Endothelial cell (in vitro differentiated cells): ENCODE measurements at regions not wholly inside any gene's neighbourhood (a gene's known extent, or its start where the extent isn't known, plus 50 kb on each side); places are given as distances from the start of the nearest gene placed in this dataset.

Source experiments
- DNase-seq: peaks from one replicate; pipeline ENCODE4 v3.0.0; 2021; ENCODE audit warnings: low spot score
- H3K27ac Mint-ChIP-seq: one replicate; pipeline ENCODE4 v1.8.0; 2021; ENCODE audit warnings: mixed read lengths, inconsistent platforms; ENCODE audit not compliant: unreplicated experiment
- H3K27me3 Mint-ChIP-seq: one replicate; pipeline ENCODE4 v1.8.0; 2021; ENCODE audit warnings: mild to moderate bottlenecking, moderate library complexity, mixed read lengths, inconsistent platforms; ENCODE audit not compliant: unreplicated experiment
- H3K36me3 Mint-ChIP-seq: one replicate; pipeline ENCODE4 v1.8.0; 2021; ENCODE audit warnings: mild to moderate bottlenecking, low read depth, mixed read lengths, inconsistent platforms; ENCODE audit not compliant: unreplicated experiment
- H3K4me1 Mint-ChIP-seq: one replicate; pipeline ENCODE4 v1.8.0; 2021; ENCODE audit warnings: mild to moderate bottlenecking, mixed read lengths, inconsistent platforms; ENCODE audit not compliant: unreplicated experiment
- H3K4me3 Mint-ChIP-seq: one replicate; pipeline ENCODE4 v1.8.0; 2021; ENCODE audit warnings: mild to moderate bottlenecking, mixed read lengths, inconsistent platforms; ENCODE audit not compliant: unreplicated experiment
- H3K9me3 Mint-ChIP-seq: one replicate; pipeline ENCODE4 v1.8.0; 2021; ENCODE audit warnings: mixed read lengths, inconsistent platforms; ENCODE audit not compliant: unreplicated experiment
- TF ChIP-seq, protein P1 (sequence below): fragments of 200-600 bp; sonication (generic); IDR thresholded peaks from one replicate; pipeline ENCODE4 v1.5.0; 2021; ENCODE audit warnings: antibody characterized with exemption; ENCODE audit not compliant: unreplicated experiment

DNA sequence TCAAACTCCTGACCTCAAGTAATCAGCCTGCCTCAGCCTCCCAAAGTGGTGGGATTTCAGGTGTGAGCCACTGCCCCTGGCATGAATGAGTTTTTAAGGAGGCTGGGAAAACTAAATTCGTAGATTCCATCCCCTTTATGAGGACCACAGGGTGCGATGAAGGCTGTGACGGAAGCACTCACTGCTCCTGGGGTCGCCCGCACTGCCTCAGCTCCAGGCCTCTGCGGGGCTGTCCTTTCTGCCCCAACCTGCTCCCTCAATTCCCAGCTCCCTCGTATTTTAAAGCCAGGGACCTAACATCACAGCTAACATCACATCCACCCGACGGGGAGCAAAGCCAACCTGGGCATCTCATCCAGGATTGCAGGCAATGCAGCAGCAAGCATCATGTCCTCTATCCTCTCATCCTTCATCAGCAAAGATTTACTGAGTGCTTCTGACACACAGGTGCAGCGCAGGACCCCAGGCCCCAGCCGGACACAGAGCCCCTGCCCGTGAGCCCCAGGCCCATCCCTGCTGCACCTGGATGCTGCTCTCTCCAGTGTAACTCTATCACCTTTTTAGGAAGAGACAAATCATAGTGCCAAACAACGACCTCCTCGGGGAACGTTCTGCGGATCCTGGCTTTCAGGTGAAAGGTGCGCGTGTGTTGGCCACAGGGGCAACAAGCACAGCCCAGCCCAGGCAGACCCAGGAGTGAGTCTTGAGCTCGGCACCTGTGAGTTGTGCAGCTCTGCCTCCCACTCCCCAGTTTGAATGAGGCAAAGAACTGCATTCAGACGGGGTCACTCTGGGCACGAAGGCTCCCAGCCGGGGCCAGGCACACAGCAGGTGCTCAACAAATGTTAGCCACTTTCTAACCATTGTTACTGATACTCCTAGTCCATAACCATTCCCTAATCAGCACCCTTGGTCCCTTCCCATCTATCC, 134.3 kb downstream of the CRYBB2 start:
- Mint-ChIP-seq H3K27me3 (peaks cover 2% of the 10 kb centered on the region), H3K4me1 (peaks cover 5% of the 10 kb centered on the region), H3K9me3 (no peaks in the 10 kb centered on the region), H3K36me3 (peaks cover 24% of the 10 kb centered on the region), H3K4me3 (peak overlapping the region; percentile 42), H3K27ac (no peak overlapping the region)
- TF ChIP-seq, protein P1, sequence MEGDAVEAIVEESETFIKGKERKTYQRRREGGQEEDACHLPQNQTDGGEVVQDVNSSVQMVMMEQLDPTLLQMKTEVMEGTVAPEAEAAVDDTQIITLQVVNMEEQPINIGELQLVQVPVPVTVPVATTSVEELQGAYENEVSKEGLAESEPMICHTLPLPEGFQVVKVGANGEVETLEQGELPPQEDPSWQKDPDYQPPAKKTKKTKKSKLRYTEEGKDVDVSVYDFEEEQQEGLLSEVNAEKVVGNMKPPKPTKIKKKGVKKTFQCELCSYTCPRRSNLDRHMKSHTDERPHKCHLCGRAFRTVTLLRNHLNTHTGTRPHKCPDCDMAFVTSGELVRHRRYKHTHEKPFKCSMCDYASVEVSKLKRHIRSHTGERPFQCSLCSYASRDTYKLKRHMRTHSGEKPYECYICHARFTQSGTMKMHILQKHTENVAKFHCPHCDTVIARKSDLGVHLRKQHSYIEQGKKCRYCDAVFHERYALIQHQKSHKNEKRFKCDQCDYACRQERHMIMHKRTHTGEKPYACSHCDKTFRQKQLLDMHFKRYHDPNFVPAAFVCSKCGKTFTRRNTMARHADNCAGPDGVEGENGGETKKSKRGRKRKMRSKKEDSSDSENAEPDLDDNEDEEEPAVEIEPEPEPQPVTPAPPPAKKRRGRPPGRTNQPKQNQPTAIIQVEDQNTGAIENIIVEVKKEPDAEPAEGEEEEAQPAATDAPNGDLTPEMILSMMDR: no peak
- no peak for DNase-seq

DNA sequence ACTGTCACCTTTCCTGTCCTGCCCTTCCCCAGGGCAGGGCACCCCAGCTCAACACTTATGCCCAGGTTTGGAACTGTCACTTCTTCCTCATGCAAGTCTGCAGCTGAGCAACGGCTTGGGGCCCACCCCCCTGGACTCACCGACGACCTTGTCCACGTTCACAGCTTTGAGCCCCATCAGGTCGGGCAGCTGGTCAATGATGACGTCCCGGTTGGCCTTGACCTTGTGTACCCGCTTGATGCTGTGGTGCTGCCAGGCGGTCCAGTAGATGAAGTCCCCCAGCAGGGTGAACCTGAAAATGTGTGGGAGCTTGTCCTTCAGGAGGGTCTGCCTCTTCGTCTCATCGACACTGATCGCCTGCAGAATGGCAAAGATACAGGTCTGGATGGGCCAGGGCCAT, 135.0 kb downstream of the CRYBB2 start:
- H3K36me3 Mint-ChIP-seq: peaks cover 23% of the 10 kb centered on the region
- H3K4me1 Mint-ChIP-seq: peaks cover 5% of the 10 kb centered on the region
- H3K4me3 Mint-ChIP-seq: peak overlapping the region; percentile 42
- peaks cover 2% of the 10 kb centered on the region for H3K27me3 Mint-ChIP-seq
- no peak overlapping the region for H3K27ac Mint-ChIP-seq
- no peaks in the 10 kb centered on the region for H3K9me3 Mint-ChIP-seq
- no peak for DNase-seq
- TF ChIP-seq, protein P1: no peak

- no peak for DNase-seq
- H3K27me3 Mint-ChIP-seq: peaks cover 4% of the 10 kb centered on the region
- H3K4me3 Mint-ChIP-seq: no peak overlapping the region
- peaks cover 9% of the 10 kb centered on the region for H3K36me3 Mint-ChIP-seq
- no peak overlapping the region for H3K27ac Mint-ChIP-seq
- TF ChIP-seq, protein P1: no peak
- H3K9me3 Mint-ChIP-seq: no peaks in the 10 kb centered on the region
- H3K4me1 Mint-ChIP-seq: no peaks in the 10 kb centered on the region
Measured at GRCh38 chr22:25357132-25357455, 137.7 kb downstream of the CRYBB2 start.

DNA sequence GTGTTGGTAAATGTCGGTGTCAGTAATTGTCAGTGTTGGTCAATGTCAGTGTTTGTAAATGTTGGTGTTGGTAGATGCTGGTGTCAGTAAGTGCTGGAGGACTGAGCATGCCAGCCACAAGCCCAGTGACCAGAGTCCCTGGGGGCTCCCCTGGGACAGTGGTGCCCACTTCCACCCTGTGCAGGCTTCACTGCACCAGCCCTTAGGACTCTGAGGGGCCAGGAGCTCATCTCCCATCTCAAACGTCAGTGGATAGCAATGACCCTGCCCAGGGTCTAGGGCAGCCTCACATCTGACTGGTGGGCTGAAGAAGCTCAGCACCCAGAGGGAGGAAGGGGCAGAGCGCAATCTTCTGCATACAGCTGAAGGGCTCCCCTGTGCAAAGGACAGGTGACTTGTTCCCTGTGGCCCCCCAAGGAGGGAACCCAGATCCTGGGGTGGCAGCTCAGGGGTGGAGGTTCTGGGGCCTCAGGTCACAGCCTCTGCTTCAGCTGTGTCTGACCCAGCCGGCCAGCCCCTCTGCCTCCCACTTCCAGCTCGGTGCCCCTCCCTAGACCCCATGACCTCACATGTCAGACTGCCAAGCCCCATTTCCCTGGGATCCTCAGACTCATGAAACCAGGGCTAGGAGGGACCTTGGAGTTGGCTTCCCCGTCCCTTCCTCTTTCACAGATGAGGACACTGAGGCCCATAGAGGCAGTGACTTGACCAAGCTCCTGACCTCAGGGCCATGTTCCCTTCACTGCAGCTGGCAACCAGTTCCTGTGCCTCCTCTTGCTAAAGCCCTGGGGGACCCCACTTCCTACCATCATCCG, 138.4 kb downstream of the CRYBB2 start:
- Mint-ChIP-seq H3K4me1 (no peaks in the 10 kb centered on the region), H3K27me3 (peaks cover 4% of the 10 kb centered on the region), H3K4me3 (no peak overlapping the region), H3K27ac (no peak overlapping the region), H3K36me3 (peaks cover 9% of the 10 kb centered on the region), H3K9me3 (no peaks in the 10 kb centered on the region)
- no peak for DNase-seq
- TF ChIP-seq, protein P1: no peak
